HepG2 (cell line): ENCODE measurements at regions not wholly inside any gene's neighbourhood (a gene's known extent, or its start where the extent isn't known, plus 50 kb on each side); places are given as distances from the start of the nearest gene placed in this dataset.

Experiments
- ATAC-seq: fragments of 200-7000 bp; cut with Tn5 transposase; 3 replicates; pipeline ENCODE4 v1.9.1; 2020; ENCODE audit warnings: mild to moderate bottlenecking, moderate library complexity
- BruUV-seq: library from RNA; stranded (reverse); fragments of 400-500 nt; replicated peaks from 2 replicates; lab custom pipeline; 2021; lab: Mats Ljungman, UMichigan
- CTCF ChIA-PET: fragments of 300-600 bp; formaldehyde crosslinking; extraction: SDS; loops from one replicate; lab custom pipeline; 2021; ENCODE audit warnings: low total read pairs, inconsistent platforms, low intra/inter-chr PET ratio; lab: Yijun Ruan, JAX
- POLR2A ChIA-PET: fragments of 350-600 bp; sonication (Branson Sonifier 250); formaldehyde crosslinking; loops from one replicate; lab custom pipeline; 2020; ENCODE audit warnings: antibody characterized with exemption, inconsistent platforms; lab: Yijun Ruan, JAX
- DNase-seq: peaks from one replicate; pipeline ENCODE4 v3.0.0-alpha.2; 2015; ENCODE audit warnings: low spot score
- FAIRE-seq: peaks from 3 replicates; lab custom pipeline; 2011; peaks lifted over from hg19 to GRCh38; lab: Jason Lieb, UNC
- H2AFZ ChIP-seq: one replicate; pipeline ENCODE4 v1.6.1; 2011; ENCODE audit warnings: low read length, inconsistent platforms
- H3K27ac ChIP-seq: fragments of 300-600 bp; 3 replicates; pipeline ENCODE4 v1.8.0; 2011; ENCODE audit warnings: mixed run types, mild to moderate bottlenecking, mixed read lengths, low read length, inconsistent platforms; ENCODE audit not compliant: insufficient read depth; ENCODE audit errors: extremely low read length
- H3K27me3 ChIP-seq, 2 experiments: fragments of 200-600 bp in 1 of 2; 2 replicates in 1 of 2; 3 replicates in 1 of 2; pipeline versions ENCODE4 v1.6.0 to v1.8.0; 2011; ENCODE audit warnings: low read length in 2 of 2, mild to moderate bottlenecking in 2 of 2, moderate library complexity in 2 of 2, inconsistent platforms in 1 of 2; ENCODE audit not compliant: insufficient read depth in 2 of 2, control insufficient read depth in 1 of 2
- H3K36me3 ChIP-seq, 2 experiments: fragments of 200-600 bp in 1 of 2; replicated peaks in 1 of 2; 2 replicates in 1 of 2; 3 replicates in 1 of 2; pipeline versions ENCODE4 v1.5.1 to v1.8.0; 2011; ENCODE audit warnings: low read length in 2 of 2, inconsistent platforms in 1 of 2; ENCODE audit not compliant: insufficient read depth in 2 of 2, control insufficient read depth in 1 of 2
- H3K4me1 ChIP-seq: 2 replicates; pipeline ENCODE4 v1.5.1; 2012; ENCODE audit warnings: low read length, inconsistent platforms; ENCODE audit not compliant: insufficient read depth
- H3K4me2 ChIP-seq: 2 replicates; pipeline ENCODE4 v1.6.0; 2011; ENCODE audit warnings: low read depth, low read length, inconsistent platforms
- H3K4me3 ChIP-seq, 3 experiments: fragments of 200-600 bp in 1 of 3; sonication (generic), shearing (Covaris generic) in 1 of 3; replicated peaks in 1 of 3; 2 replicates each; pipeline ENCODE4 v1.5.1; 2011 to 2016; ENCODE audit warnings: low read length in 3 of 3, inconsistent platforms in 2 of 3, low read depth in 2 of 3, mild to moderate bottlenecking in 2 of 3, control low read depth in 1 of 3, mixed read lengths in 1 of 3; ENCODE audit not compliant: insufficient read depth in 1 of 3
- H3K79me2 ChIP-seq: one replicate; pipeline ENCODE4 v1.6.1; 2011; ENCODE audit warnings: low read length, inconsistent platforms; ENCODE audit not compliant: insufficient read depth
- H3K9ac ChIP-seq: 2 replicates; pipeline ENCODE4 v1.6.0; 2011; ENCODE audit warnings: mild to moderate bottlenecking, low read depth, low read length, inconsistent platforms; ENCODE audit not compliant: insufficient read depth
- H3K9me3 ChIP-seq: 2 replicates; pipeline ENCODE4 v1.5.1; 2012; ENCODE audit warnings: mild to moderate bottlenecking, low read length
- H4K20me1 ChIP-seq: 2 replicates; pipeline ENCODE4 v1.6.0; 2011; ENCODE audit warnings: inconsistent platforms, mild to moderate bottlenecking, low read length, moderate library complexity; ENCODE audit not compliant: insufficient read depth
- ATF7 ChIP-seq, 2 experiments: fragments of 450-650 bp in 1 of 2; sonication (generic) in 1 of 2; formaldehyde crosslinking in 1 of 2; IDR thresholded peaks; 2 replicates each; pipeline versions ENCODE4 v1.4.0 to v1.6.1; 2016 to 2020; ENCODE audit warnings: antibody characterized with exemption in 1 of 2, mild to moderate bottlenecking in 1 of 2, missing genetic modification reagents in 1 of 2
- DNMT3B ChIP-seq: conservative IDR thresholded peaks from 2 replicates; pipeline ENCODE4 v1.6.1; 2016; ENCODE audit warnings: missing biosample characterization, control low read depth
- EZH2 ChIP-seq: conservative IDR thresholded peaks from 2 replicates; pipeline ENCODE4 v1.6.1; 2012; ENCODE audit warnings: mild to moderate bottlenecking, low read depth, low read length, moderate library complexity
- FLYWCH1 ChIP-seq: sonication (generic); formaldehyde crosslinking; IDR thresholded peaks from 2 replicates; pipeline ENCODE4 v1.8.1; 2023; ENCODE audit warnings: mild to moderate bottlenecking, missing genetic modification reagents
- NR1H2 ChIP-seq: sonication (generic); formaldehyde crosslinking; IDR thresholded peaks from 2 replicates; pipeline ENCODE4 v1.8.1; 2022; ENCODE audit warnings: low read depth, missing genetic modification reagents, borderline replicate concordance
- NR2F1 ChIP-seq, 2 experiments: fragments of 450-650 bp in 1 of 2; formaldehyde crosslinking in 1 of 2; IDR thresholded peaks; 2 replicates each; pipeline versions ENCODE4 v1.5.0 to v1.6.1; 2016 to 2020; ENCODE audit warnings: mild to moderate bottlenecking in 1 of 2, missing compliant biosample characterization in 1 of 2, missing genetic modification reagents in 1 of 2, moderate library complexity in 1 of 2
- ONECUT2 ChIP-seq: sonication (generic); formaldehyde crosslinking; IDR thresholded peaks from 2 replicates; pipeline ENCODE4 v1.4.0; 2020; ENCODE audit warnings: missing genetic modification reagents
- PAF1 ChIP-seq: IDR thresholded peaks from 2 replicates; pipeline ENCODE4 v1.6.1; 2016; ENCODE audit warnings: missing genetic modification reagents, missing compliant biosample characterization
- TOE1 ChIP-seq: sonication (generic); formaldehyde crosslinking; IDR thresholded peaks from 2 replicates; pipeline ENCODE4 v1.4.0; 2020; ENCODE audit warnings: mild to moderate bottlenecking, missing genetic modification reagents
- ZNF121 ChIP-seq: sonication (generic); formaldehyde crosslinking; IDR thresholded peaks from 2 replicates; pipeline ENCODE4 v1.5.0; 2020; ENCODE audit warnings: mild to moderate bottlenecking, missing genetic modification reagents
- ZNF225 ChIP-seq: sonication (generic); formaldehyde crosslinking; IDR thresholded peaks from 2 replicates; pipeline ENCODE4 v1.4.0; 2020; ENCODE audit warnings: mild to moderate bottlenecking, missing genetic modification reagents
- ZNF317 ChIP-seq: sonication (generic); formaldehyde crosslinking; IDR thresholded peaks from 2 replicates; pipeline ENCODE4 v1.5.0; 2020; ENCODE audit warnings: mild to moderate bottlenecking, missing genetic modification reagents
- ZNF557 ChIP-seq: sonication (generic); formaldehyde crosslinking; IDR thresholded peaks from 2 replicates; pipeline ENCODE4 v1.4.0; 2020; ENCODE audit warnings: missing genetic modification reagents
- WGBS: methylation state at CpG from one replicate; pipeline ENCODE4 v1.1.6; 2017; ENCODE audit warnings: low lambda C conversion rate; 5-methylcytosine and 5-hydroxymethylcytosine counted together
- in situ Hi-C: cut with HindIII; loops from 2 replicates; pipeline ENCODE4 v1.10.0; 2017; ENCODE audit warnings: low pct_unique_long_range_greater_than_20kb; ENCODE audit not compliant: extremely low pct_ligation_motif_present
- intact Hi-C: fragments of 100-400 bp; cut with micrococcal nuclease; formaldehyde crosslinking; loops from one replicate; pipeline ENCODE4 v1.10.0; 2022; ENCODE audit not compliant: unreplicated experiment
- TF ChIP-seq, protein P1 (sequence below): sonication (generic); formaldehyde crosslinking; IDR thresholded peaks from 2 replicates; pipeline ENCODE4 v1.5.0; 2020; ENCODE audit warnings: mild to moderate bottlenecking, missing genetic modification reagents
- TF ChIP-seq, protein P2 (sequence below): sonication (generic); IDR thresholded peaks from 2 replicates; pipeline ENCODE4 v1.6.1; 2016; ENCODE audit warnings: low read depth, borderline replicate concordance

GRCh38 chr6:113451049-113451448, 406.1 kb upstream of the MARCKS start (continued):
- no peak for TF ChIP-seq ATF7 (IDR thresholded peaks at IDR 0.05)
- TF ChIP-seq ATF7 (CRISPR knock-in tag; IDR thresholded peaks at IDR 0.05), result no peak
- no peak for TF ChIP-seq PAF1 (CRISPR knock-in tag)
- TF ChIP-seq, all 625 proteins: peak for 0

DNA sequence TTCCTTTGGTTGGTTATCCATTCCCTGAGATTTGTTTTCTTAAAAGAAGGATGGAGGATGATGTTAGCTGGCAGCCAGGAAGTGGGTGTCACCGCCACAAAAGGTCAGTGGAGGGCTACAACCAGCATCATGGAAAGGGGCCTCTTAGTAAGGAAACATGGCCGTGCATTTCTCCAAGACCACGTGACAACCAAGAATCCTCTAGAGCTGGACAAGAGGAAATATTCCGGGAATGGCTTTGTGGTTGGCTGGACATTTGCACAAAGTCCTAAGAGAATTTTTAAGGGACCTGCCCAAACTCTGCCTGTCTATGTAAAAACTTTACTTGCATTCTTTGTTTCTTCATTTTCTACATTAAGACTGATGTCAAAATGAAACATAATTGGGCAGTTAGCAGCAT, 399.9 kb upstream of the MARCKS start:
- Histone ChIP-seq H3K79me2 (no peaks in the 10 kb centered on the region), H3K4me2 (no peak overlapping the region), H3K27ac (no peak overlapping the region), H3K4me3 (no peak overlapping the region), H3K27me3 (no peaks in the 10 kb centered on the region), H4K20me1 (no peaks in the 10 kb centered on the region), H3K9ac (no peak overlapping the region), H2AFZ (no peak overlapping the region), H3K4me1 (peaks cover 14% of the 10 kb centered on the region), H3K36me3 (no peaks in the 10 kb centered on the region), H3K9me3 (no peaks in the 10 kb centered on the region)
- no TSS peak for BruUV-seq
- DNase-seq (no peak), FAIRE-seq (no peak), ATAC-seq (no peak)
- in situ Hi-C loops, result no loop called here
- intact Hi-C loops, result no loop called here
- CTCF ChIA-PET, result no interaction called here
- WGBS, result 28% methylated on average over 4 of the region's 4 CpGs
- TF ChIP-seq ZNF557 (CRISPR knock-in tag) (no peak), DNMT3B (no peak), EZH2 (no peak), NR1H2 (no peak), ZNF317 (CRISPR knock-in tag) (no peak), TOE1 (CRISPR knock-in tag) (no peak), ZNF121 (no peak), ONECUT2 (CRISPR knock-in tag) (no peak), FLYWCH1 (CRISPR knock-in tag) (no peak), NR2F1 (CRISPR knock-in tag; IDR thresholded peaks at IDR 0.05) (no peak), ZNF225 (CRISPR knock-in tag) (no peak)
- TF ChIP-seq, protein P1, sequence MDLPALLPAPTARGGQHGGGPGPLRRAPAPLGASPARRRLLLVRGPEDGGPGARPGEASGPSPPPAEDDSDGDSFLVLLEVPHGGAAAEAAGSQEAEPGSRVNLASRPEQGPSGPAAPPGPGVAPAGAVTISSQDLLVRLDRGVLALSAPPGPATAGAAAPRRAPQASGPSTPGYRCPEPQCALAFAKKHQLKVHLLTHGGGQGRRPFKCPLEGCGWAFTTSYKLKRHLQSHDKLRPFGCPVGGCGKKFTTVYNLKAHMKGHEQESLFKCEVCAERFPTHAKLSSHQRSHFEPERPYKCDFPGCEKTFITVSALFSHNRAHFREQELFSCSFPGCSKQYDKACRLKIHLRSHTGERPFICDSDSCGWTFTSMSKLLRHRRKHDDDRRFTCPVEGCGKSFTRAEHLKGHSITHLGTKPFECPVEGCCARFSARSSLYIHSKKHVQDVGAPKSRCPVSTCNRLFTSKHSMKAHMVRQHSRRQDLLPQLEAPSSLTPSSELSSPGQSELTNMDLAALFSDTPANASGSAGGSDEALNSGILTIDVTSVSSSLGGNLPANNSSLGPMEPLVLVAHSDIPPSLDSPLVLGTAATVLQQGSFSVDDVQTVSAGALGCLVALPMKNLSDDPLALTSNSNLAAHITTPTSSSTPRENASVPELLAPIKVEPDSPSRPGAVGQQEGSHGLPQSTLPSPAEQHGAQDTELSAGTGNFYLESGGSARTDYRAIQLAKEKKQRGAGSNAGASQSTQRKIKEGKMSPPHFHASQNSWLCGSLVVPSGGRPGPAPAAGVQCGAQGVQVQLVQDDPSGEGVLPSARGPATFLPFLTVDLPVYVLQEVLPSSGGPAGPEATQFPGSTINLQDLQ, result no peak
- TF ChIP-seq, protein P2, sequence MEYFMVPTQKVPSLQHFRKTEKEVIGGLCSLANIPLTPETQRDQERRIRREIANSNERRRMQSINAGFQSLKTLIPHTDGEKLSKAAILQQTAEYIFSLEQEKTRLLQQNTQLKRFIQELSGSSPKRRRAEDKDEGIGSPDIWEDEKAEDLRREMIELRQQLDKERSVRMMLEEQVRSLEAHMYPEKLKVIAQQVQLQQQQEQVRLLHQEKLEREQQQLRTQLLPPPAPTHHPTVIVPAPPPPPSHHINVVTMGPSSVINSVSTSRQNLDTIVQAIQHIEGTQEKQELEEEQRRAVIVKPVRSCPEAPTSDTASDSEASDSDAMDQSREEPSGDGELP, result no peak
- POLR2A ChIA-PET, result no interaction called here
